ENCODE measurements at regions not wholly inside any gene's neighbourhood (a gene's known extent, or its start where the extent isn't known, plus 50 kb on each side); places are given as distances from the start of the nearest gene placed in this dataset.

GRCh38 chr11:131299598-131300438 is 70.6 kb upstream of the NTM start (continued):
- TF ChIP-seq SMC3 (IDR thresholded peaks at IDR 0.05; ENCODE audit: borderline replicate concordance, low read length) = no peak
- TF ChIP-seq, protein P1, sequence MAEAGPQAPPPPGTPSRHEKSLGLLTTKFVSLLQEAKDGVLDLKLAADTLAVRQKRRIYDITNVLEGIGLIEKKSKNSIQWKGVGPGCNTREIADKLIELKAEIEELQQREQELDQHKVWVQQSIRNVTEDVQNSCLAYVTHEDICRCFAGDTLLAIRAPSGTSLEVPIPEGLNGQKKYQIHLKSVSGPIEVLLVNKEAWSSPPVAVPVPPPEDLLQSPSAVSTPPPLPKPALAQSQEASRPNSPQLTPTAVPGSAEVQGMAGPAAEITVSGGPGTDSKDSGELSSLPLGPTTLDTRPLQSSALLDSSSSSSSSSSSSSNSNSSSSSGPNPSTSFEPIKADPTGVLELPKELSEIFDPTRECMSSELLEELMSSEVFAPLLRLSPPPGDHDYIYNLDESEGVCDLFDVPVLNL (IDR thresholded peaks at IDR 0.05; ENCODE audit: low read depth, low read length) = no peak
- TF ChIP-seq ZNF207 (IDR thresholded peaks at IDR 0.05; ENCODE audit: borderline replicate concordance) = no peak

DNA sequence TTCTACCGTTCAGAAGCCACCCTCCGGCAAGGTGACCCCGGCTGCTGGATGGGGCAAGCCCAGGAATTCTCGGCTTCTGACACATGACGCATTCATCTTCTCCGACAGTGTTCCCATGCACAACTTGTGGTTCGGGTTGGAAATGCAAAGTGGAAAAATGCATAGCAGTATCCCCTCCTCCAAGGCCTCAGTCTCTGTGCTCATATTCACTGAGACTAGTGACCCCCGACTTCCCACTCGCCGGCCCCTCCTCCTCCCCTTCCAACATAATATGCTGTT is 70.0 kb upstream of the NTM start:
- no peak for FAIRE-seq
- WGBS (ENCODE audit: insufficient coverage, insufficient replicate concordance, low lambda C conversion rate, missing lambda C conversion rate) = 44% methylated on average over 10 of the region's 10 CpGs
- no peak for TF ChIP-seq SP1 (IDR thresholded peaks at IDR 0.05; ENCODE audit: low read depth, low read length)
- no peak for TF ChIP-seq IRF5 (IDR thresholded peaks at IDR 0.05; ENCODE audit: borderline replicate concordance)
- TF ChIP-seq POLR2A (IDR thresholded peaks at IDR 0.05; ENCODE audit: low read depth, low read length) = no peak
- TF ChIP-seq KDM1A (IDR thresholded peaks at IDR 0.05; ENCODE audit: borderline replicate concordance) = no peak
- no peak for TF ChIP-seq ZNF384 (IDR thresholded peaks at IDR 0.05; ENCODE audit: borderline replicate concordance, low read depth, low read length)
- no peak for TF ChIP-seq CEBPB (IDR thresholded peaks at IDR 0.05; ENCODE audit: borderline replicate concordance in 1 of 2, low read depth in 2 of 2, low read length in 2 of 2)
- TF ChIP-seq POLR2AphosphoS5 (IDR thresholded peaks at IDR 0.05; ENCODE audit: low read length) = no peak
- TF ChIP-seq ZNF24 (IDR thresholded peaks at IDR 0.05) = no peak
- TF ChIP-seq SMAD5 (IDR thresholded peaks at IDR 0.05; ENCODE audit: low read depth) = no peak
- no peak for TF ChIP-seq HDAC6 (IDR thresholded peaks at IDR 0.05; ENCODE audit: unreplicated experiment)
- TF ChIP-seq, protein P2, sequence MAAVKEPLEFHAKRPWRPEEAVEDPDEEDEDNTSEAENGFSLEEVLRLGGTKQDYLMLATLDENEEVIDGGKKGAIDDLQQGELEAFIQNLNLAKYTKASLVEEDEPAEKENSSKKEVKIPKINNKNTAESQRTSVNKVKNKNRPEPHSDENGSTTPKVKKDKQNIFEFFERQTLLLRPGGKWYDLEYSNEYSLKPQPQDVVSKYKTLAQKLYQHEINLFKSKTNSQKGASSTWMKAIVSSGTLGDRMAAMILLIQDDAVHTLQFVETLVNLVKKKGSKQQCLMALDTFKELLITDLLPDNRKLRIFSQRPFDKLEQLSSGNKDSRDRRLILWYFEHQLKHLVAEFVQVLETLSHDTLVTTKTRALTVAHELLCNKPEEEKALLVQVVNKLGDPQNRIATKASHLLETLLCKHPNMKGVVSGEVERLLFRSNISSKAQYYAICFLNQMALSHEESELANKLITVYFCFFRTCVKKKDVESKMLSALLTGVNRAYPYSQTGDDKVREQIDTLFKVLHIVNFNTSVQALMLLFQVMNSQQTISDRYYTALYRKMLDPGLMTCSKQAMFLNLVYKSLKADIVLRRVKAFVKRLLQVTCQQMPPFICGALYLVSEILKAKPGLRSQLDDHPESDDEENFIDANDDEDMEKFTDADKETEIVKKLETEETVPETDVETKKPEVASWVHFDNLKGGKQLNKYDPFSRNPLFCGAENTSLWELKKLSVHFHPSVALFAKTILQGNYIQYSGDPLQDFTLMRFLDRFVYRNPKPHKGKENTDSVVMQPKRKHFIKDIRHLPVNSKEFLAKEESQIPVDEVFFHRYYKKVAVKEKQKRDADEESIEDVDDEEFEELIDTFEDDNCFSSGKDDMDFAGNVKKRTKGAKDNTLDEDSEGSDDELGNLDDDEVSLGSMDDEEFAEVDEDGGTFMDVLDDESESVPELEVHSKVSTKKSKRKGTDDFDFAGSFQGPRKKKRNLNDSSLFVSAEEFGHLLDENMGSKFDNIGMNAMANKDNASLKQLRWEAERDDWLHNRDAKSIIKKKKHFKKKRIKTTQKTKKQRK (IDR thresholded peaks at IDR 0.05; ENCODE audit: low read depth, low read length) = no peak
- no peak for TF ChIP-seq CHD1 (IDR thresholded peaks at IDR 0.05; ENCODE audit: low read depth, low read length)
- no peak for TF ChIP-seq DPF2 (IDR thresholded peaks at IDR 0.05)
- TF ChIP-seq TBL1XR1 (IDR thresholded peaks at IDR 0.05; ENCODE audit: low read depth, low read length) = no peak
- no peak for TF ChIP-seq MXI1 (IDR thresholded peaks at IDR 0.05; ENCODE audit: low read depth, low read length)
- no peak for TF ChIP-seq MYB (IDR thresholded peaks at IDR 0.05; ENCODE audit: borderline replicate concordance, low read depth, low read length)
- TF ChIP-seq TAF1 (IDR thresholded peaks at IDR 0.05; ENCODE audit: borderline replicate concordance, low read depth, low read length) = no peak

More for the DNA sequence above, 70.0 kb upstream of the NTM start:
- ChIA-PET SMC1A (ENCODE audit: uncharacterized antibody, unreplicated experiment) (no interaction called here), CTCF (no interaction called here), POLR2A (no interaction called here), RAD21 (ENCODE audit: unreplicated experiment) (no interaction called here)
- Histone ChIP-seq H3K79me2 (ENCODE audit: control insufficient read depth, insufficient read depth, low read length) (no peaks in the 10 kb centered on the region), H2AFZ (ENCODE audit: control insufficient read depth, low read depth, low read length) (no peak overlapping the region), H4K20me1 (ENCODE audit: control insufficient read depth, insufficient read depth) (no peaks in the 10 kb centered on the region), H3K9ac (ENCODE audit: control insufficient read depth, insufficient read depth, low read length) (no peak overlapping the region), H3K9me3 (replicated peaks; ENCODE audit: control insufficient read depth, insufficient read depth, low read length) (no peaks in the 10 kb centered on the region), H3K27me3 (replicated peaks in 1 of 2; ENCODE audit: control insufficient read depth in 2 of 2, insufficient read depth in 2 of 2, low read length in 1 of 2) (peaks cover 2 to 4% of the 10 kb centered on the region in 2 experiments; a peak in 3 of 4 replicates), H3K4me2 (ENCODE audit: control insufficient read depth, insufficient read depth) (no peak overlapping the region), H3K4me3 (no peak overlapping the region), H3K27ac (ENCODE audit: control insufficient read depth, insufficient read depth) (no peak overlapping the region), H3K4me1 (ENCODE audit: control insufficient read depth, insufficient read depth, low read length) (no peaks in the 10 kb centered on the region), H3K36me3 (ENCODE audit: control insufficient read depth in 2 of 2, insufficient read depth in 2 of 2, low read length in 1 of 2) (no peaks in the 10 kb centered on the region)
- in situ Hi-C loops (cut with MboI) (no loop called here), intact Hi-C loops (cut with micrococcal nuclease; ENCODE audit: unreplicated experiment) (no loop called here)
- no TSS peak for BruUV-seq (replicated peaks)
- ATAC-seq (no peak), DNase-seq (ENCODE audit: low read depth, low spot score) (no peak)

Data from GM12878 (cell line).